ENCODE measurements at regions not wholly inside any gene's neighbourhood (a gene's known extent, or its start where the extent isn't known, plus 50 kb on each side); places are given as distances from the start of the nearest gene placed in this dataset.

DNA sequence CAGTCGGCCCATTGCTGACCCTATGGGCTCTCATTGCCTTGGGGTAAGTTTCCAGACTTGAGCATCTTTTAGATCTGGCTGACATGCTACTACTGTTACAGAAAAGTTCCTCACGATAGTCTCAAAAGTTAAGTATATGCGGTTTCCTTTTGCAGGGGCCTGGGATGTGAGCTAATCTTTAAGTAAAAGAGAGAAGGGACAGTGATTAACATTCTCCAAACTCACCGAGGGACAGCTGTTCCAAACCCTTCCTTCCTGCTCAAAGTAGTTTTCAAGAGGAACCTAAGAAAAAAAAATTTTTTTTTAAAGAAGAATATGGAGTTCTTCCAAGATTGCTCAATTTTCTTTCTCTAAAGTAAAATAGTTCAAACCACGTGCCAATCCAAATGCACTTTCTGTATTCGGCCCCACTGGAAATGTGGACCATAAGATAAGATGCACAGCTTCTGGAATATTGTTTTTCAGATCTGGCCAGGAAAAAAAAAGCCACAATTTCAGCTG is 168.0 kb upstream of the SPRY4 start:
- peaks cover 2 to 4% of the 10 kb centered on the region in 2 experiments; a peak in 1 of 5 replicates for H3K27me3 ChIP-seq (ENCODE audit: control insufficient read depth in 2 of 2, insufficient read depth in 2 of 2, low read length in 2 of 2)
- H2AFZ ChIP-seq (ENCODE audit: low read depth, low read length): no peak overlapping the region
- no peak overlapping the region for H3K4me3 ChIP-seq
- no TSS peak for BruUV-seq (replicated peaks)
- ATAC-seq (no peak), DNase-seq (ENCODE audit: extremely low read depth in 1 of 4, low spot score in 3 of 4) (no peak), FAIRE-seq (no peak)
- H3K27ac ChIP-seq (ENCODE audit: extremely low read depth, low read depth, low read length): no peak overlapping the region
- no peak overlapping the region for H3K9ac ChIP-seq (ENCODE audit: insufficient read depth in 1 of 2, low read depth in 2 of 2, low read length in 2 of 2)
- H3K4me1 ChIP-seq (replicated peaks in 1 of 2; ENCODE audit: control insufficient read depth in 2 of 2, insufficient read depth in 2 of 2, low read length in 2 of 2): no peaks in the 10 kb centered on the region
- intact Hi-C loops (cut with micrococcal nuclease) (no loop called here), in situ Hi-C loops (cut with MboI) (no loop called here)
- H4K20me1 ChIP-seq (replicated peaks; ENCODE audit: control insufficient read depth, insufficient read depth, low read length): no peaks in the 10 kb centered on the region
- no peak for TF ChIP-seq NELFE (IDR thresholded peaks at IDR 0.05; ENCODE audit: insufficient read depth, insufficient read length)
- no peak for TF ChIP-seq CEBPG (CRISPR knock-in tag; IDR thresholded peaks at IDR 0.05)
- TF ChIP-seq CEBPG (tag; conservative IDR thresholded peaks at IDR 0.05 in 1 of 2, IDR thresholded peaks at IDR 0.05 in 1 of 2): peak in 1 of 2 experiments; percentile 39; a peak in 2 of 4 replicates
- TF ChIP-seq CBFA2T3 (IDR thresholded peaks at IDR 0.05): peak; percentile 15; the same call in 1 of the 2 replicates
- TF ChIP-seq MIER1 (IDR thresholded peaks at IDR 0.05; ENCODE audit: low read depth): no peak
- TF ChIP-seq, protein P1, sequence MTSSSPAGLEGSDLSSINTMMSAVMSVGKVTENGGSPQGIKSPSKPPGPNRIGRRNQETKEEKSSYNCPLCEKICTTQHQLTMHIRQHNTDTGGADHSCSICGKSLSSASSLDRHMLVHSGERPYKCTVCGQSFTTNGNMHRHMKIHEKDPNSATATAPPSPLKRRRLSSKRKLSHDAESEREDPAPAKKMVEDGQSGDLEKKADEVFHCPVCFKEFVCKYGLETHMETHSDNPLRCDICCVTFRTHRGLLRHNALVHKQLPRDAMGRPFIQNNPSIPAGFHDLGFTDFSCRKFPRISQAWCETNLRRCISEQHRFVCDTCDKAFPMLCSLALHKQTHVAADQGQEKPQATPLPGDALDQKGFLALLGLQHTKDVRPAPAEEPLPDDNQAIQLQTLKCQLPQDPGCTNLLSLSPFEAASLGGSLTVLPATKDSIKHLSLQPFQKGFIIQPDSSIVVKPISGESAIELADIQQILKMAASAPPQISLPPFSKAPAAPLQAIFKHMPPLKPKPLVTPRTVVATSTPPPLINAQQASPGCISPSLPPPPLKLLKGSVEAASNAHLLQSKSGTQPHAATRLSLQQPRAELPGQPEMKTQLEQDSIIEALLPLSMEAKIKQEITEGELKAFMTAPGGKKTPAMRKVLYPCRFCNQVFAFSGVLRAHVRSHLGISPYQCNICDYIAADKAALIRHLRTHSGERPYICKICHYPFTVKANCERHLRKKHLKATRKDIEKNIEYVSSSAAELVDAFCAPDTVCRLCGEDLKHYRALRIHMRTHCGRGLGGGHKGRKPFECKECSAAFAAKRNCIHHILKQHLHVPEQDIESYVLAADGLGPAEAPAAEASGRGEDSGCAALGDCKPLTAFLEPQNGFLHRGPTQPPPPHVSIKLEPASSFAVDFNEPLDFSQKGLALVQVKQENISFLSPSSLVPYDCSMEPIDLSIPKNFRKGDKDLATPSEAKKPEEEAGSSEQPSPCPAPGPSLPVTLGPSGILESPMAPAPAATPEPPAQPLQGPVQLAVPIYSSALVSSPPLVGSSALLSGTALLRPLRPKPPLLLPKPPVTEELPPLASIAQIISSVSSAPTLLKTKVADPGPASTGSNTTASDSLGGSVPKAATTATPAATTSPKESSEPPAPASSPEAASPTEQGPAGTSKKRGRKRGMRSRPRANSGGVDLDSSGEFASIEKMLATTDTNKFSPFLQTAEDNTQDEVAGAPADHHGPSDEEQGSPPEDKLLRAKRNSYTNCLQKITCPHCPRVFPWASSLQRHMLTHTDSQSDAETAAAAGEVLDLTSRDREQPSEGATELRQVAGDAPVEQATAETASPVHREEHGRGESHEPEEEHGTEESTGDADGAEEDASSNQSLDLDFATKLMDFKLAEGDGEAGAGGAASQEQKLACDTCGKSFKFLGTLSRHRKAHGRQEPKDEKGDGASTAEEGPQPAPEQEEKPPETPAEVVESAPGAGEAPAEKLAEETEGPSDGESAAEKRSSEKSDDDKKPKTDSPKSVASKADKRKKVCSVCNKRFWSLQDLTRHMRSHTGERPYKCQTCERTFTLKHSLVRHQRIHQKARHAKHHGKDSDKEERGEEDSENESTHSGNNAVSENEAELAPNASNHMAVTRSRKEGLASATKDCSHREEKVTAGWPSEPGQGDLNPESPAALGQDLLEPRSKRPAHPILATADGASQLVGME (CRISPR knock-in tag; IDR thresholded peaks at IDR 0.05): no peak
- TF ChIP-seq BACH1 (tag; IDR thresholded peaks at IDR 0.05): no peak
- ChIA-PET CTCF (ENCODE audit: low intra/inter-chr PET ratio) (no interaction called here), POLR2A (interaction anchor here (0.5 to 0.8 kb wide), 4 partner anchors 9 to 403 kb away, joined by 3 to 4 read pairs (median 3); no protein-coding TSS in a partner anchor)
- no peaks in the 10 kb centered on the region for H3K9me3 ChIP-seq (replicated peaks; ENCODE audit: control insufficient read depth, insufficient read depth, low read depth, low read length)
- H3K9me1 ChIP-seq (ENCODE audit: control insufficient read depth, insufficient read depth, low read length): no peaks in the 10 kb centered on the region
- H3K36me3 ChIP-seq (ENCODE audit: control insufficient read depth, insufficient read depth, low read length): no peaks in the 10 kb centered on the region
- 3% methylated on average over 6 of the region's 6 CpGs for WGBS (ENCODE audit: insufficient coverage, low coverage, missing lambda C conversion rate)
- no peak overlapping the region for H3K4me2 ChIP-seq (ENCODE audit: insufficient read depth, low read length)
- H3K79me2 ChIP-seq (ENCODE audit: control insufficient read depth, insufficient read depth, low read length): no peaks in the 10 kb centered on the region

Data from K562 (cell line).